ENCODE measurements at regions not wholly inside any gene's neighbourhood (a gene's known extent, or its start where the extent isn't known, plus 50 kb on each side); places are given as distances from the start of the nearest gene placed in this dataset.

DNA sequence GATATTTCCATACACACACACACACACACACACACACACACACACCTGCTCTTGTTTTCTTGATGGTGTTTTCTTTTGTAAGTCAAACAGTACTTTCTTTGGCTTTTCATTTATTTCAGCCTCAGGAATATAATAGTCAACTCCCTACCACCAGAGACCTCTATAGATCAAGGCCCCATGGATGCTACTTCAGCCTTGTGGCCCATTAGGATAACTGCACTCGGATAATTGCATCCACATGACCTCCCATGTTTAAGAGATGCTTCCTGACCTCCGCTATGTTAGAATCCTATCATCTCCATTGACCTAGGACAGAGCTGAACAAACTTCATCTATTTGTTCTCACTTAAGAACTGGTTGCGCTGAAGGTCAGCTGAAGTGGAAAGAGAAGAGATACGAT, 1094.0 kb upstream of the B3GALT2 start:
- no peak overlapping the region for H3K4me3 Mint-ChIP-seq (ENCODE audit: unreplicated experiment)
- no peaks in the 10 kb centered on the region for H3K4me1 Mint-ChIP-seq (ENCODE audit: low read depth, unreplicated experiment)
- ChIA-PET CTCF (no interaction called here), POLR2A (no interaction called here)
- H3K36me3 Mint-ChIP-seq (ENCODE audit: insufficient read depth, unreplicated experiment): no peaks in the 10 kb centered on the region
- Histone ChIP-seq H3K9me3 (no peaks in the 10 kb centered on the region), H3K36me3 (ENCODE audit: control insufficient read depth, insufficient read depth, low read length) (no peaks in the 10 kb centered on the region), H3K27me3 (replicated peaks; ENCODE audit: control insufficient read depth, insufficient read depth, low read length) (no peaks in the 10 kb centered on the region), H3K4me1 (no peaks in the 10 kb centered on the region), H3K4me3 (ENCODE audit: low read depth, low read length) (no peak overlapping the region)
- H3K9me3 Mint-ChIP-seq (ENCODE audit: unreplicated experiment): no peaks in the 10 kb centered on the region
- BruUV-seq (replicated peaks): no TSS peak
- no peak overlapping the region for H3K27ac Mint-ChIP-seq (ENCODE audit: unreplicated experiment)
- no peak for DNase-seq
- intact Hi-C loops (cut with micrococcal nuclease; ENCODE audit: unreplicated experiment): no loop called here
- TF ChIP-seq, protein P1, sequence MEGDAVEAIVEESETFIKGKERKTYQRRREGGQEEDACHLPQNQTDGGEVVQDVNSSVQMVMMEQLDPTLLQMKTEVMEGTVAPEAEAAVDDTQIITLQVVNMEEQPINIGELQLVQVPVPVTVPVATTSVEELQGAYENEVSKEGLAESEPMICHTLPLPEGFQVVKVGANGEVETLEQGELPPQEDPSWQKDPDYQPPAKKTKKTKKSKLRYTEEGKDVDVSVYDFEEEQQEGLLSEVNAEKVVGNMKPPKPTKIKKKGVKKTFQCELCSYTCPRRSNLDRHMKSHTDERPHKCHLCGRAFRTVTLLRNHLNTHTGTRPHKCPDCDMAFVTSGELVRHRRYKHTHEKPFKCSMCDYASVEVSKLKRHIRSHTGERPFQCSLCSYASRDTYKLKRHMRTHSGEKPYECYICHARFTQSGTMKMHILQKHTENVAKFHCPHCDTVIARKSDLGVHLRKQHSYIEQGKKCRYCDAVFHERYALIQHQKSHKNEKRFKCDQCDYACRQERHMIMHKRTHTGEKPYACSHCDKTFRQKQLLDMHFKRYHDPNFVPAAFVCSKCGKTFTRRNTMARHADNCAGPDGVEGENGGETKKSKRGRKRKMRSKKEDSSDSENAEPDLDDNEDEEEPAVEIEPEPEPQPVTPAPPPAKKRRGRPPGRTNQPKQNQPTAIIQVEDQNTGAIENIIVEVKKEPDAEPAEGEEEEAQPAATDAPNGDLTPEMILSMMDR (IDR thresholded peaks at IDR 0.05; ENCODE audit: insufficient read depth in 1 of 2, low read depth in 1 of 2, low read length in 1 of 2, severe bottlenecking in 1 of 2, unreplicated experiment in 1 of 2): no peak
- no peaks in the 10 kb centered on the region for H3K27me3 Mint-ChIP-seq (ENCODE audit: insufficient read depth, unreplicated experiment)

DNA sequence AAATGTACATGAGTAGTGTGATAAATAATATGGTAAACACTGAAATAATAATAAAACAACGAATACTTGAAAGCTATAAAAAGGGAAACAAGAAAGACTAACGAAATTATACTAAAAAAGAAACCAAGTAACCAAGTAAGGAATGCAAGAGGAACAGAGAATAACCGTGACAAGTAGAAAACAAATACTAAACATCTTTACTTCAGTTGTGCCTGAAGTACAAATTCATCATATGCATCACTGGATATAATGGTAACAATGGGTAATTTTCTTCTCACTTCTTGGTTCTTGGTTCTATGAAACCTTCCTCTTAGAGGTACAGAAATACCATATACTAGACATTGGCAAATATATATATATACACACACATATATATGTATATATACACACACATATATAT, 1093.6 kb upstream of the B3GALT2 start:
- no peaks in the 10 kb centered on the region for H3K9me3 Mint-ChIP-seq (ENCODE audit: unreplicated experiment)
- CTCF ChIA-PET: no interaction called here
- intact Hi-C loops (cut with micrococcal nuclease; ENCODE audit: unreplicated experiment): no loop called here

DNA sequence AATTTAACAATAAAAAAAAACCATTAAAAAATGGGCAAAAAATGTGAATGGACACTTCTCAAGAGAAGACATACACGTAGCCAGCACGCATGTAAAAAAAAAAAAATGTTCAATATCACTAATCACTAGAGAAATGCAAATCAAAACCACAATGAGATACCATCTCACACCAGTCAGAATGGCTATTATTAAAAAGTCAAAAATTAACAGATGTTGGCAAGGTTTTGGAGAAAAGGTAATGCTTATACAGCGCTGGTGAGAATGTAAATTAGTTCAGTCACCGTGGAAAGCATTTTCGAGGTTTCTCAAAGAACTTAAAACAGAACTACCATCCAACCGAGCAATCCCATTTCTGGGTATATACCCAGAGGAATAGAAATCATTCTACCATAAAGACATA, 1091.5 kb upstream of the B3GALT2 start:
- no peaks in the 10 kb centered on the region for H3K9me3 ChIP-seq
- TF ChIP-seq, protein P1 (IDR thresholded peaks at IDR 0.05; ENCODE audit: insufficient read depth in 1 of 2, low read depth in 1 of 2, low read length in 1 of 2, severe bottlenecking in 1 of 2, unreplicated experiment in 1 of 2): no peak
- H3K27me3 ChIP-seq (replicated peaks; ENCODE audit: control insufficient read depth, insufficient read depth, low read length): no peaks in the 10 kb centered on the region
- Mint-ChIP-seq H3K4me3 (ENCODE audit: unreplicated experiment) (no peak overlapping the region), H3K4me1 (ENCODE audit: low read depth, unreplicated experiment) (no peaks in the 10 kb centered on the region), H3K27me3 (ENCODE audit: insufficient read depth, unreplicated experiment) (no peaks in the 10 kb centered on the region), H3K36me3 (ENCODE audit: insufficient read depth, unreplicated experiment) (no peaks in the 10 kb centered on the region), H3K9me3 (ENCODE audit: unreplicated experiment) (no peaks in the 10 kb centered on the region), H3K27ac (ENCODE audit: unreplicated experiment) (no peak overlapping the region)
- intact Hi-C loops (cut with micrococcal nuclease; ENCODE audit: unreplicated experiment): no loop called here
- H3K36me3 ChIP-seq (ENCODE audit: control insufficient read depth, insufficient read depth, low read length): no peaks in the 10 kb centered on the region
- H3K4me1 ChIP-seq: no peaks in the 10 kb centered on the region
- POLR2A ChIA-PET: no interaction called here
- no TSS peak for BruUV-seq (replicated peaks)
- no peak for DNase-seq
- CTCF ChIA-PET: no interaction called here
- no peak overlapping the region for H3K4me3 ChIP-seq (ENCODE audit: low read depth, low read length)

More for the DNA sequence above, 1093.6 kb upstream of the B3GALT2 start:
- BruUV-seq (replicated peaks): no TSS peak
- no peak overlapping the region for H3K4me3 ChIP-seq (ENCODE audit: low read depth, low read length)
- Mint-ChIP-seq H3K27me3 (ENCODE audit: insufficient read depth, unreplicated experiment) (no peaks in the 10 kb centered on the region), H3K27ac (ENCODE audit: unreplicated experiment) (no peak overlapping the region), H3K36me3 (ENCODE audit: insufficient read depth, unreplicated experiment) (no peaks in the 10 kb centered on the region), H3K4me1 (ENCODE audit: low read depth, unreplicated experiment) (no peaks in the 10 kb centered on the region), H3K4me3 (ENCODE audit: unreplicated experiment) (no peak overlapping the region)
- POLR2A ChIA-PET: no interaction called here
- H3K36me3 ChIP-seq (ENCODE audit: control insufficient read depth, insufficient read depth, low read length): no peaks in the 10 kb centered on the region
- H3K27me3 ChIP-seq (replicated peaks; ENCODE audit: control insufficient read depth, insufficient read depth, low read length): no peaks in the 10 kb centered on the region
- no peaks in the 10 kb centered on the region for H3K4me1 ChIP-seq
- TF ChIP-seq, protein P1 (IDR thresholded peaks at IDR 0.05; ENCODE audit: insufficient read depth in 1 of 2, low read depth in 1 of 2, low read length in 1 of 2, severe bottlenecking in 1 of 2, unreplicated experiment in 1 of 2): no peak
- DNase-seq: no peak
- no peaks in the 10 kb centered on the region for H3K9me3 ChIP-seq
